ENCODE measurements at regions not wholly inside any gene's neighbourhood (a gene's known extent, or its start where the extent isn't known, plus 50 kb on each side); places are given as distances from the start of the nearest gene placed in this dataset.

DNA sequence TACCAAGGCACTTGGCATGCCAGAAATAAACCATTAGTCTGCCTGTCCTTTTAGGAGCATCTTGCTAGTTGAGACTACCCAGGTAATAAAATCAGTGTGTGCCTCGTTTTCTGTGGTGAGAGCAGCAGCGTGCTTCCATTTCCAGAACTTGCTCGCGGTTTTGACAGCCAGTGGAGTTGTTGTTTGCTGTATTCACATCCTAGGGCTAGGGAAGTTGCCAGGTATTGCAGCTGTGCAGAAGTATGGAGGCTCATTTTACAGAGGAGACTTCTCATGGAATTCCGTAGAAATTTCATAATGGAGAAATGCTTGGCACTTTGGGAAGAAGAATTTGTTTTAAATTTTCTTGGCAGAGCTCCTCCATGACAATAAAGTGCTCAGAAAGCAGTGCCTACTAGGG, 1355.1 kb upstream of the ZEB2 start:
- TF ChIP-seq CTCF (IDR thresholded peaks at IDR 0.05): no peak
- TF ChIP-seq POLR2AphosphoS5 (IDR thresholded peaks at IDR 0.05): no peak
- no peak for TF ChIP-seq POLR2A (IDR thresholded peaks at IDR 0.05)

All from suprapubic skin (tissue), 4 donors.